Right lobe of liver (tissue), 6 donors: ENCODE measurements at regions not wholly inside any gene's neighbourhood (a gene's known extent, or its start where the extent isn't known, plus 50 kb on each side); places are given as distances from the start of the nearest gene placed in this dataset.

Source experiments
- ATAC-seq, 4 donors: fragments of 200-7000 bp; cut with Tn5 transposase; one replicate each; pipeline ENCODE4 v1.9.1; 2020; ENCODE audit warnings: mild to moderate bottlenecking in 4 of 4, moderate library complexity in 4 of 4
- DNase-seq, 3 donors: peaks; one replicate each; pipeline ENCODE4 v3.0.0-alpha.2; 2020
- H3K27ac ChIP-seq, 3 donors: fragments of 200-600 bp; one replicate each; pipeline ENCODE4 v1.8.0; 2022
- H3K27me3 ChIP-seq, 2 donors: fragments of 200-600 bp; one replicate each; pipeline ENCODE4 v1.8.0; 2022
- H3K36me3 ChIP-seq, 4 donors: fragments of 200-600 bp; sonication (generic) in 1 of 4; one replicate each; pipeline versions ENCODE4 v1.5.1 to v1.8.0; 2017 to 2022; ENCODE audit warnings: control low read depth in 1 of 4
- H3K4me1 ChIP-seq, 4 donors: fragments of 200-600 bp; sonication (generic) in 1 of 4; one replicate each; pipeline versions ENCODE4 v1.5.1 to v1.8.0; 2017 to 2022; ENCODE audit warnings: control low read depth in 1 of 4
- H3K4me3 ChIP-seq, 3 donors: fragments of 200-600 bp; one replicate each; pipeline ENCODE4 v1.8.0; 2022
- H3K9me3 ChIP-seq, 4 donors: fragments of 200-600 bp; sonication (generic) in 1 of 4; one replicate each; pipeline versions ENCODE4 v1.5.1 to v1.8.0; 2017 to 2022; ENCODE audit warnings: control low read depth in 1 of 4
- CTCF ChIP-seq, 4 donors: fragments of 200-600 bp in 3 of 4; fragments of 450-650 bp in 1 of 4; IDR thresholded peaks; one replicate each; pipeline versions ENCODE4 v1.5.1 to v1.8.0; 2016 to 2022; ENCODE audit warnings: antibody characterized with exemption in 4 of 4, mild to moderate bottlenecking in 2 of 4
- POLR2A ChIP-seq: fragments of 450-650 bp; IDR thresholded peaks from one replicate; pipeline ENCODE4 v1.6.1; 2017; ENCODE audit warnings: antibody characterized with exemption, mild to moderate bottlenecking
- WGBS: methylation state at CpG from one replicate; pipeline ENCODE4 v1.1.6; 2018; ENCODE audit warnings: low coverage, low lambda C conversion rate; ENCODE audit not compliant: insufficient coverage; ENCODE audit errors: missing lambda C conversion rate; 5-methylcytosine and 5-hydroxymethylcytosine counted together
- intact Hi-C, 2 donors: fragments of 100-400 bp; cut with DNase I; formaldehyde crosslinking; loops; one replicate each; pipeline versions ENCODE4 v1.11.2 to v1.14.1; 2022
- donor health status: DM: no; HTN: yes; CAD: no.
- donor health status: DM: no; HTN: no; CAD: no.
- donor health status: DM: no; HTN: no; CAD: no.
- donor health status: DM: no; HTN: yes; CAD: no.
- donor health status: DM: no; HTN: yes; CAD: no.

GRCh38 chr13:53854321-53854720 lies 825.7 kb downstream of the OLFM4 start:
- H3K9me3 ChIP-seq, result no peaks in the 10 kb centered on the region
- no peak for DNase-seq
- H3K36me3 ChIP-seq, result no peaks in the 10 kb centered on the region
- no peaks in the 10 kb centered on the region for H3K27me3 ChIP-seq
- no peaks in the 10 kb centered on the region for H3K4me1 ChIP-seq
- no peak overlapping the region for H3K4me3 ChIP-seq
- no peak for TF ChIP-seq CTCF (IDR thresholded peaks at IDR 0.05)
- TF ChIP-seq POLR2A, result no peak
- no peak overlapping the region for H3K27ac ChIP-seq
- intact Hi-C loops, result no loop called here
- ATAC-seq, result no peak
- WGBS, result 79% methylated on average over 4 of the region's 4 CpGs

GRCh38 chr13:53856573-53857195 lies 828.1 kb downstream of the OLFM4 start:
- H3K36me3 ChIP-seq, result no peaks in the 10 kb centered on the region
- H3K27me3 ChIP-seq, result no peaks in the 10 kb centered on the region
- intact Hi-C loops, result no loop called here
- DNase-seq, result no peak
- H3K27ac ChIP-seq, result no peak overlapping the region
- ATAC-seq, result no peak
- no peaks in the 10 kb centered on the region for H3K4me1 ChIP-seq
- 20% methylated on average over 2 of the region's 2 CpGs for WGBS
- TF ChIP-seq CTCF (IDR thresholded peaks at IDR 0.05) (no peak), POLR2A (no peak)
- no peaks in the 10 kb centered on the region for H3K9me3 ChIP-seq
- no peak overlapping the region for H3K4me3 ChIP-seq

- WGBS, result 71% methylated on average over 1 of the region's 1 CpG
- intact Hi-C loops, result no loop called here
- TF ChIP-seq CTCF (IDR thresholded peaks at IDR 0.05) (no peak), POLR2A (no peak)
- ATAC-seq, result no peak
- no peaks in the 10 kb centered on the region for H3K36me3 ChIP-seq
- no peak overlapping the region for H3K4me3 ChIP-seq
- no peak for DNase-seq
- H3K4me1 ChIP-seq, result no peaks in the 10 kb centered on the region
- H3K9me3 ChIP-seq, result no peaks in the 10 kb centered on the region
- H3K27ac ChIP-seq, result no peak overlapping the region
- no peaks in the 10 kb centered on the region for H3K27me3 ChIP-seq
These were observed 834.9 kb downstream of the OLFM4 start for GRCh38 chr13:53863520-53863919.

- H3K27ac ChIP-seq, result no peak overlapping the region
- no peaks in the 10 kb centered on the region for H3K4me1 ChIP-seq
- no peak overlapping the region for H3K4me3 ChIP-seq
- H3K9me3 ChIP-seq, result no peaks in the 10 kb centered on the region
- intact Hi-C loops, result no loop called here
- no peak for ATAC-seq
- TF ChIP-seq CTCF (IDR thresholded peaks at IDR 0.05), result no peak
- no peak for TF ChIP-seq POLR2A
- WGBS, result 81% methylated on average over 8 of the region's 15 CpGs
- no peak for DNase-seq
- H3K27me3 ChIP-seq, result no peaks in the 10 kb centered on the region
- no peaks in the 10 kb centered on the region for H3K36me3 ChIP-seq
These were observed 844.9 kb downstream of the OLFM4 start for GRCh38 chr13:53873558-53873957.

GRCh38 chr13:53878861-53879260 lies 850.2 kb downstream of the OLFM4 start:
- no peak for DNase-seq
- H3K27ac ChIP-seq, result no peak overlapping the region
- H3K36me3 ChIP-seq, result no peaks in the 10 kb centered on the region
- ATAC-seq, result no peak
- H3K27me3 ChIP-seq, result no peaks in the 10 kb centered on the region
- intact Hi-C loops, result no loop called here
- no peaks in the 10 kb centered on the region for H3K9me3 ChIP-seq
- WGBS, result 38% methylated on average over 1 of the region's 1 CpG
- TF ChIP-seq POLR2A (no peak), CTCF (IDR thresholded peaks at IDR 0.05) (no peak)
- no peaks in the 10 kb centered on the region for H3K4me1 ChIP-seq
- H3K4me3 ChIP-seq, result no peak overlapping the region
